HepG2 (cell line): ENCODE measurements at regions not wholly inside any gene's neighbourhood (a gene's known extent, or its start where the extent isn't known, plus 50 kb on each side); places are given as distances from the start of the nearest gene placed in this dataset.

Experiments used
- AGO2 ChIP-seq: fragments of 200-400 bp; formaldehyde crosslinking; optimal IDR thresholded peaks from 2 replicates; pipeline ENCODE3; 2017; ENCODE audit warnings: mild to moderate bottlenecking, low read depth, low read length, moderate library complexity
- DPF2 ChIP-seq: sonication (generic); formaldehyde crosslinking; IDR thresholded peaks from 2 replicates; pipeline ENCODE4 v1.4.0; 2020; ENCODE audit warnings: mild to moderate bottlenecking, low read depth, missing genetic modification reagents, borderline replicate concordance
- FOXM1 ChIP-seq: sonication (generic); formaldehyde crosslinking; IDR thresholded peaks from 2 replicates; pipeline ENCODE4 v1.5.0; 2020; ENCODE audit warnings: missing genetic modification reagents
- HOXA3 ChIP-seq: sonication (generic); formaldehyde crosslinking; IDR thresholded peaks from 2 replicates; pipeline ENCODE4 v1.5.0; 2020; ENCODE audit warnings: missing genetic modification reagents
- JDP2 ChIP-seq: sonication (generic); formaldehyde crosslinking; IDR thresholded peaks from 2 replicates; pipeline ENCODE4 v1.8.1; 2022; ENCODE audit warnings: missing genetic modification reagents, borderline replicate concordance
- KDM1A ChIP-seq: IDR thresholded peaks from 2 replicates; pipeline ENCODE4 v1.6.1; 2016; ENCODE audit warnings: missing compliant biosample characterization
- PPARG ChIP-seq: conservative IDR thresholded peaks from 2 replicates; pipeline ENCODE4 v1.6.1; 2016; ENCODE audit warnings: missing biosample characterization, missing genetic modification reagents
- PRMT3 ChIP-seq: sonication (generic); formaldehyde crosslinking; IDR thresholded peaks from 2 replicates; pipeline ENCODE4 v1.8.1; 2022; ENCODE audit warnings: low read depth, mild to moderate bottlenecking, moderate library complexity, missing genetic modification reagents, borderline replicate concordance
- TBL1XR1 ChIP-seq: fragments of 150-350 bp; IDR thresholded peaks from 2 replicates; pipeline ENCODE4 v1.6.1; 2014; ENCODE audit warnings: borderline replicate concordance, low read length; ENCODE audit not compliant: partially characterized antibody
- U2AF1 ChIP-seq: fragments of 200-400 bp; formaldehyde crosslinking; optimal IDR thresholded peaks from 2 replicates; pipeline ENCODE3; 2017; ENCODE audit warnings: mild to moderate bottlenecking, low read depth, low read length
- ZNF296 ChIP-seq: sonication (generic); formaldehyde crosslinking; conservative IDR thresholded peaks from 2 replicates; pipeline ENCODE4 v1.5.0; 2020; ENCODE audit warnings: mild to moderate bottlenecking, missing genetic modification reagents
- ZNF33A ChIP-seq: sonication (generic); formaldehyde crosslinking; IDR thresholded peaks from 2 replicates; pipeline ENCODE4 v1.5.1; 2020; ENCODE audit warnings: missing genetic modification reagents, mild to moderate bottlenecking, moderate library complexity, borderline replicate concordance
- ZNF570 ChIP-seq: sonication (generic); formaldehyde crosslinking; IDR thresholded peaks from 2 replicates; pipeline ENCODE4 v1.4.0; 2020; ENCODE audit warnings: mild to moderate bottlenecking, missing genetic modification reagents, borderline replicate concordance
- ZNF761 ChIP-seq: sonication (generic); formaldehyde crosslinking; conservative IDR thresholded peaks from 2 replicates; pipeline ENCODE4 v1.4.0; 2020; ENCODE audit warnings: mild to moderate bottlenecking, missing genetic modification reagents
- ZNF768 ChIP-seq: sonication (generic); formaldehyde crosslinking; IDR thresholded peaks from 2 replicates; pipeline ENCODE4 v1.4.0; 2020; ENCODE audit warnings: missing genetic modification reagents
- TF ChIP-seq, protein P1 (sequence below): sonication (generic); formaldehyde crosslinking; IDR thresholded peaks from 2 replicates; pipeline ENCODE4 v1.4.0; 2020; ENCODE audit warnings: missing genetic modification reagents
- TF ChIP-seq, protein P2 (sequence below): sonication (generic); formaldehyde crosslinking; IDR thresholded peaks from 2 replicates; pipeline ENCODE4 v1.4.0; 2020; ENCODE audit warnings: mild to moderate bottlenecking, missing genetic modification reagents, borderline replicate concordance
- TF ChIP-seq, protein P3 (sequence below): sonication (generic); formaldehyde crosslinking; IDR thresholded peaks from 2 replicates; pipeline ENCODE4 v1.5.1; 2020; ENCODE audit warnings: mild to moderate bottlenecking, missing genetic modification reagents, moderate library complexity
- TF ChIP-seq, protein P4 (sequence below): sonication (generic); formaldehyde crosslinking; IDR thresholded peaks from 2 replicates; pipeline ENCODE4 v1.4.0; 2020; ENCODE audit warnings: missing genetic modification reagents

DNA sequence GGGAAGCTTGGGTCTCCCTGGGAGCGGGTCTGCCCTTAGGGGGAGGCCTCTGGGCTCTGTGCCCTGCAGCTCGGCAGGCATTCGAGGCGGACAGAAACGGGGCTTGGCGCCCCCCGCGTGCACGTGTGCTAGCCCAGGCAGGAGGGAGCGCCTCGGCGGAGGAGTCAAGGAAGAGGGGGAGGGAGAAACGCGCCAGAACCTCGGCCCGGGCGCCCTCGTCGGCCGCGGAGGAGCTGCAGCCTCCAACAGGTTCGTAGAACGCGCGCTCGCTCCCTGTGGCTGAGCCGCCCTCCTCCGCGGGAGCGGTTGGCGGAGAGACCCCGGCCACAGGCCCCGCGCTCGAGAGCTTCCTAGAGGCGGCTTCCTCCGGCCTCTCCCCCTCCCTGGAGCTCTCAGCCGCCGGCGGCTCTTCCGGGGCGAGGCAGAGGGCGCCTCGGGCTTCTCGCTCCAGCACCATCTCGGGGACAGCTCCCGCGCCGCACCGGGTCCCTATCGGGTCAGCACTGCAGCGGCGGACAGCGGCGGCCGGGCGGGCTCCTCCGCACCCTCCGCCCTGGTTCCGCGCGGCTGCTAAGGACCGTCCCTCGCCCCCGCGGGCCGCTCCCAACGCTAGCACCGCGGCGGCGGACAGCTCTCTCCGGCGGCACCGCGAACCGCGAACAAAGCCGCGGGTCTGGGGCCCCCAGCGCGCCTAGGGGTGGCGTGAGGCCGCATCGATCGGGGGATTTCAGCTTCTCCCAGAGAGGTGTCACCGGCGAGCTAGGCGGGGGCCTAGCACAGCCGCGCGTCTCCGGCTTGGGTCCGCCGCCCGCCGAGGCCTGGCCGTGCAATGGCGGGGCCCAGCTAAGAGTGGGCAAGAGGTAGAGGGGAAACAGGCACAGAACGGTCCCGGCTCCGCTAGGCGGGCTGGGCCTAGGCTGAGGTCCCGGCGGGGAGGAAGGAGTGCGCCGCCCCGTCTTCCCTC is 74.6 kb upstream of the CPLX2 start (continued):
- TF ChIP-seq, protein P1, sequence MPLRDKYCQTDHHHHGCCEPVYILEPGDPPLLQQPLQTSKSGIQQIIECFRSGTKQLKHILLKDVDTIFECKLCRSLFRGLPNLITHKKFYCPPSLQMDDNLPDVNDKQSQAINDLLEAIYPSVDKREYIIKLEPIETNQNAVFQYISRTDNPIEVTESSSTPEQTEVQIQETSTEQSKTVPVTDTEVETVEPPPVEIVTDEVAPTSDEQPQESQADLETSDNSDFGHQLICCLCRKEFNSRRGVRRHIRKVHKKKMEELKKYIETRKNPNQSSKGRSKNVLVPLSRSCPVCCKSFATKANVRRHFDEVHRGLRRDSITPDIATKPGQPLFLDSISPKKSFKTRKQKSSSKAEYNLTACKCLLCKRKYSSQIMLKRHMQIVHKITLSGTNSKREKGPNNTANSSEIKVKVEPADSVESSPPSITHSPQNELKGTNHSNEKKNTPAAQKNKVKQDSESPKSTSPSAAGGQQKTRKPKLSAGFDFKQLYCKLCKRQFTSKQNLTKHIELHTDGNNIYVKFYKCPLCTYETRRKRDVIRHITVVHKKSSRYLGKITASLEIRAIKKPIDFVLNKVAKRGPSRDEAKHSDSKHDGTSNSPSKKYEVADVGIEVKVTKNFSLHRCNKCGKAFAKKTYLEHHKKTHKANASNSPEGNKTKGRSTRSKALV (CRISPR knock-in tag) = peak; percentile 100
- TF ChIP-seq, protein P2, sequence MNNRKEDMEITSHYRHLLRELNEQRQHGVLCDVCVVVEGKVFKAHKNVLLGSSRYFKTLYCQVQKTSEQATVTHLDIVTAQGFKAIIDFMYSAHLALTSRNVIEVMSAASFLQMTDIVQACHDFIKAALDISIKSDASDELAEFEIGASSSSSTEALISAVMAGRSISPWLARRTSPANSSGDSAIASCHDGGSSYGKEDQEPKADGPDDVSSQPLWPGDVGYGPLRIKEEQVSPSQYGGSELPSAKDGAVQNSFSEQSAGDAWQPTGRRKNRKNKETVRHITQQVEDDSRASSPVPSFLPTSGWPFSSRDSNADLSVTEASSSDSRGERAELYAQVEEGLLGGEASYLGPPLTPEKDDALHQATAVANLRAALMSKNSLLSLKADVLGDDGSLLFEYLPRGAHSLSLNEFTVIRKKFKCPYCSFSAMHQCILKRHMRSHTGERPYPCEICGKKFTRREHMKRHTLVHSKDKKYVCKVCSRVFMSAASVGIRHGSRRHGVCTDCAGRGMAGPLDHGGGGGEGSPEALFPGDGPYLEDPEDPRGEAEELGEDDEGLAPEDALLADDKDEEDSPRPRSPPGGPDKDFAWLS = peak; percentile 94; the same call in 1 of the 2 replicates
- TF ChIP-seq JDP2 = peak; percentile 99
- TF ChIP-seq ZNF33A (CRISPR knock-in tag) = peak; percentile 100
- peak; percentile 100 for TF ChIP-seq ZNF570
- TF ChIP-seq, protein P3, sequence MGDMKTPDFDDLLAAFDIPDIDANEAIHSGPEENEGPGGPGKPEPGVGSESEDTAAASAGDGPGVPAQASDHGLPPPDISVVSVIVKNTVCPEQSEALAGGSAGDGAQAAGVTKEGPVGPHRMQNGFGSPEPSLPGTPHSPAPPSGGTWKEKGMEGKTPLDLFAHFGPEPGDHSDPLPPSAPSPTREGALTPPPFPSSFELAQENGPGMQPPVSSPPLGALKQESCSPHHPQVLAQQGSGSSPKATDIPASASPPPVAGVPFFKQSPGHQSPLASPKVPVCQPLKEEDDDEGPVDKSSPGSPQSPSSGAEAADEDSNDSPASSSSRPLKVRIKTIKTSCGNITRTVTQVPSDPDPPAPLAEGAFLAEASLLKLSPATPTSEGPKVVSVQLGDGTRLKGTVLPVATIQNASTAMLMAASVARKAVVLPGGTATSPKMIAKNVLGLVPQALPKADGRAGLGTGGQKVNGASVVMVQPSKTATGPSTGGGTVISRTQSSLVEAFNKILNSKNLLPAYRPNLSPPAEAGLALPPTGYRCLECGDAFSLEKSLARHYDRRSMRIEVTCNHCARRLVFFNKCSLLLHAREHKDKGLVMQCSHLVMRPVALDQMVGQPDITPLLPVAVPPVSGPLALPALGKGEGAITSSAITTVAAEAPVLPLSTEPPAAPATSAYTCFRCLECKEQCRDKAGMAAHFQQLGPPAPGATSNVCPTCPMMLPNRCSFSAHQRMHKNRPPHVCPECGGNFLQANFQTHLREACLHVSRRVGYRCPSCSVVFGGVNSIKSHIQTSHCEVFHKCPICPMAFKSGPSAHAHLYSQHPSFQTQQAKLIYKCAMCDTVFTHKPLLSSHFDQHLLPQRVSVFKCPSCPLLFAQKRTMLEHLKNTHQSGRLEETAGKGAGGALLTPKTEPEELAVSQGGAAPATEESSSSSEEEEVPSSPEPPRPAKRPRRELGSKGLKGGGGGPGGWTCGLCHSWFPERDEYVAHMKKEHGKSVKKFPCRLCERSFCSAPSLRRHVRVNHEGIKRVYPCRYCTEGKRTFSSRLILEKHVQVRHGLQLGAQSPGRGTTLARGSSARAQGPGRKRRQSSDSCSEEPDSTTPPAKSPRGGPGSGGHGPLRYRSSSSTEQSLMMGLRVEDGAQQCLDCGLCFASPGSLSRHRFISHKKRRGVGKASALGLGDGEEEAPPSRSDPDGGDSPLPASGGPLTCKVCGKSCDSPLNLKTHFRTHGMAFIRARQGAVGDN = peak; percentile 96
- TF ChIP-seq ZNF296 (CRISPR knock-in tag) = peak; percentile 99
- peak; percentile 100 for TF ChIP-seq ZNF761
- TF ChIP-seq U2AF1 = no peak
- peak; percentile 97 for TF ChIP-seq PPARG
- TF ChIP-seq TBL1XR1 = no peak
- TF ChIP-seq, protein P4, sequence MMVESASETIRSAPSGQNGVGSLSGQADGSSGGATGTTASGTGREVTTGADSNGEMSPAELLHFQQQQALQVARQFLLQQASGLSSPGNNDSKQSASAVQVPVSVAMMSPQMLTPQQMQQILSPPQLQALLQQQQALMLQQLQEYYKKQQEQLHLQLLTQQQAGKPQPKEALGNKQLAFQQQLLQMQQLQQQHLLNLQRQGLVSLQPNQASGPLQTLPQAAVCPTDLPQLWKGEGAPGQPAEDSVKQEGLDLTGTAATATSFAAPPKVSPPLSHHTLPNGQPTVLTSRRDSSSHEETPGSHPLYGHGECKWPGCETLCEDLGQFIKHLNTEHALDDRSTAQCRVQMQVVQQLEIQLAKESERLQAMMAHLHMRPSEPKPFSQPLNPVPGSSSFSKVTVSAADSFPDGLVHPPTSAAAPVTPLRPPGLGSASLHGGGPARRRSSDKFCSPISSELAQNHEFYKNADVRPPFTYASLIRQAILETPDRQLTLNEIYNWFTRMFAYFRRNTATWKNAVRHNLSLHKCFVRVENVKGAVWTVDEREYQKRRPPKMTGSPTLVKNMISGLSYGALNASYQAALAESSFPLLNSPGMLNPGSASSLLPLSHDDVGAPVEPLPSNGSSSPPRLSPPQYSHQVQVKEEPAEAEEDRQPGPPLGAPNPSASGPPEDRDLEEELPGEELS = peak; percentile 82
- peak; percentile 97 for TF ChIP-seq HOXA3
- no peak for TF ChIP-seq AGO2
- TF ChIP-seq ZNF768 (CRISPR knock-in tag) = peak; percentile 95
- TF ChIP-seq FOXM1 (CRISPR knock-in tag) = peak; percentile 98
- peak; percentile 74 for TF ChIP-seq DPF2 (CRISPR knock-in tag)
- TF ChIP-seq KDM1A = peak; percentile 96
- peak; percentile 100 for TF ChIP-seq PRMT3 (CRISPR knock-in tag)
